ENCODE measurements at regions not wholly inside any gene's neighbourhood (a gene's known extent, or its start where the extent isn't known, plus 50 kb on each side); places are given as distances from the start of the nearest gene placed in this dataset.

DNA sequence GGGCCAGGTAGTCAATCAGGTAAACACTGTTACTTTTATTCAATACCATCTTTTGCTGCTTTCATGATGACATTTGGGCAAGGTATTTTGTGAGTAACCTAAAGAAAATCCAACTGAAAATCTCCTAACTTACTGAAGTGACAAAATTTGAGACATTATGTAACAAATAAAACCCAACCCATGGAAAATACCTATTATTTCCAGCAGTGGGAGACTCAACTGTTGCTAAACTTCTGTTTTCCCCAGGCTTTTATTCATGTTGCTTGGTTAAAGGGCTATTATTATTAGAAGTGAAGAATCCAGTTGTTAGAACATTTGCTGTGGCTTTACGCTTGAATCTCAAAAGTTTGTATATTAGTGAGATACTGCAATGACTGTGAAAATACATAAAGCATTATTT, 215.9 kb downstream of the MDFIC start:
- no peaks in the 10 kb centered on the region for H3K9me3 ChIP-seq (replicated peaks; ENCODE audit: control insufficient read depth, insufficient read depth, low read length)
- H3K9ac ChIP-seq (ENCODE audit: control insufficient read depth, insufficient read depth, low read length) = no peak overlapping the region
- H2AFZ ChIP-seq (ENCODE audit: control insufficient read depth, low read depth, low read length) = no peak overlapping the region
- intact Hi-C loops (cut with micrococcal nuclease; ENCODE audit: unreplicated experiment) (no loop called here), in situ Hi-C loops (cut with MboI) (no loop called here)
- H3K27me3 ChIP-seq (replicated peaks in 1 of 2; ENCODE audit: control insufficient read depth in 2 of 2, insufficient read depth in 2 of 2, low read length in 1 of 2) = no peaks in the 10 kb centered on the region
- no peak overlapping the region for H3K4me3 ChIP-seq
- ChIA-PET POLR2A (no interaction called here), CTCF (no interaction called here), SMC1A (ENCODE audit: uncharacterized antibody, unreplicated experiment) (no interaction called here), RAD21 (ENCODE audit: unreplicated experiment) (no interaction called here)
- H3K79me2 ChIP-seq (ENCODE audit: control insufficient read depth, insufficient read depth, low read length) = no peaks in the 10 kb centered on the region
- WGBS (ENCODE audit: insufficient coverage, insufficient replicate concordance, low lambda C conversion rate, missing lambda C conversion rate) = 55% methylated on average over 1 of the region's 1 CpG
- no peak for ATAC-seq
- H3K27ac ChIP-seq (ENCODE audit: control insufficient read depth, insufficient read depth) = no peak overlapping the region
- peaks cover 5% of the 10 kb centered on the region for H3K4me1 ChIP-seq (ENCODE audit: control insufficient read depth, insufficient read depth, low read length)
- TF ChIP-seq ZNF687 (IDR thresholded peaks at IDR 0.05) = no peak
- TF ChIP-seq KAT2A (conservative IDR thresholded peaks at IDR 0.05; ENCODE audit: control insufficient read depth, low read depth, low read length) = no peak
- TF ChIP-seq MTA2 (IDR thresholded peaks at IDR 0.05; ENCODE audit: low read depth) = no peak
- no peak for TF ChIP-seq ZNF217 (IDR thresholded peaks at IDR 0.05)
- TF ChIP-seq YY1 (IDR thresholded peaks at IDR 0.05; ENCODE audit: low read depth, low read length) = no peak
- TF ChIP-seq EZH2 (IDR thresholded peaks at IDR 0.05; ENCODE audit: borderline replicate concordance, control insufficient read depth, low read depth, low read length) = no peak
- TF ChIP-seq TAF1 (IDR thresholded peaks at IDR 0.05; ENCODE audit: borderline replicate concordance, low read depth, low read length) = no peak
- TF ChIP-seq ATF3 (IDR thresholded peaks at IDR 0.05; ENCODE audit: borderline replicate concordance, extremely low read depth, low read depth, low read length) = no peak
- no peak for TF ChIP-seq NFYA (IDR thresholded peaks at IDR 0.05; ENCODE audit: borderline replicate concordance, low read depth, low read length)
- TF ChIP-seq, protein P1, sequence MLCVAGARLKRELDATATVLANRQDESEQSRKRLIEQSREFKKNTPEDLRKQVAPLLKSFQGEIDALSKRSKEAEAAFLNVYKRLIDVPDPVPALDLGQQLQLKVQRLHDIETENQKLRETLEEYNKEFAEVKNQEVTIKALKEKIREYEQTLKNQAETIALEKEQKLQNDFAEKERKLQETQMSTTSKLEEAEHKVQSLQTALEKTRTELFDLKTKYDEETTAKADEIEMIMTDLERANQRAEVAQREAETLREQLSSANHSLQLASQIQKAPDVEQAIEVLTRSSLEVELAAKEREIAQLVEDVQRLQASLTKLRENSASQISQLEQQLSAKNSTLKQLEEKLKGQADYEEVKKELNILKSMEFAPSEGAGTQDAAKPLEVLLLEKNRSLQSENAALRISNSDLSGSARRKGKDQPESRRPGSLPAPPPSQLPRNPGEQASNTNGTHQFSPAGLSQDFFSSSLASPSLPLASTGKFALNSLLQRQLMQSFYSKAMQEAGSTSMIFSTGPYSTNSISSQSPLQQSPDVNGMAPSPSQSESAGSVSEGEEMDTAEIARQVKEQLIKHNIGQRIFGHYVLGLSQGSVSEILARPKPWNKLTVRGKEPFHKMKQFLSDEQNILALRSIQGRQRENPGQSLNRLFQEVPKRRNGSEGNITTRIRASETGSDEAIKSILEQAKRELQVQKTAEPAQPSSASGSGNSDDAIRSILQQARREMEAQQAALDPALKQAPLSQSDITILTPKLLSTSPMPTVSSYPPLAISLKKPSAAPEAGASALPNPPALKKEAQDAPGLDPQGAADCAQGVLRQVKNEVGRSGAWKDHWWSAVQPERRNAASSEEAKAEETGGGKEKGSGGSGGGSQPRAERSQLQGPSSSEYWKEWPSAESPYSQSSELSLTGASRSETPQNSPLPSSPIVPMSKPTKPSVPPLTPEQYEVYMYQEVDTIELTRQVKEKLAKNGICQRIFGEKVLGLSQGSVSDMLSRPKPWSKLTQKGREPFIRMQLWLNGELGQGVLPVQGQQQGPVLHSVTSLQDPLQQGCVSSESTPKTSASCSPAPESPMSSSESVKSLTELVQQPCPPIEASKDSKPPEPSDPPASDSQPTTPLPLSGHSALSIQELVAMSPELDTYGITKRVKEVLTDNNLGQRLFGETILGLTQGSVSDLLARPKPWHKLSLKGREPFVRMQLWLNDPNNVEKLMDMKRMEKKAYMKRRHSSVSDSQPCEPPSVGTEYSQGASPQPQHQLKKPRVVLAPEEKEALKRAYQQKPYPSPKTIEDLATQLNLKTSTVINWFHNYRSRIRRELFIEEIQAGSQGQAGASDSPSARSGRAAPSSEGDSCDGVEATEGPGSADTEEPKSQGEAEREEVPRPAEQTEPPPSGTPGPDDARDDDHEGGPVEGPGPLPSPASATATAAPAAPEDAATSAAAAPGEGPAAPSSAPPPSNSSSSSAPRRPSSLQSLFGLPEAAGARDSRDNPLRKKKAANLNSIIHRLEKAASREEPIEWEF (IDR thresholded peaks at IDR 0.05; ENCODE audit: insufficient replicate concordance, low read depth, low read length) = no peak
- no peak for TF ChIP-seq SMAD5 (IDR thresholded peaks at IDR 0.05; ENCODE audit: low read depth)
- no peak for TF ChIP-seq RAD21 (IDR thresholded peaks at IDR 0.05; ENCODE audit: insufficient read depth, low read depth, low read length)
- no peaks in the 10 kb centered on the region for H4K20me1 ChIP-seq (ENCODE audit: control insufficient read depth, insufficient read depth)
- BruUV-seq (replicated peaks) = no TSS peak
- H3K4me2 ChIP-seq (ENCODE audit: control insufficient read depth, insufficient read depth) = no peak overlapping the region
- no peak for FAIRE-seq
- no peak for DNase-seq (ENCODE audit: low read depth, low spot score)
- H3K36me3 ChIP-seq (ENCODE audit: control insufficient read depth in 2 of 2, insufficient read depth in 2 of 2, low read length in 1 of 2) = no peaks in the 10 kb centered on the region
